ES-I3 (cell line): ENCODE measurements at regions not wholly inside any gene's neighbourhood (a gene's known extent, or its start where the extent isn't known, plus 50 kb on each side); places are given as distances from the start of the nearest gene placed in this dataset.

Source experiments
- H3K36me3 ChIP-seq: 2 replicates; pipeline ENCODE4 v1.6.1; 2013; ENCODE audit warnings: mild to moderate bottlenecking, low read length, control low read depth, moderate library complexity; ENCODE audit not compliant: insufficient read depth
- H3K4me1 ChIP-seq: 2 replicates; pipeline ENCODE4 v1.6.1; 2013; ENCODE audit warnings: mild to moderate bottlenecking, control low read depth, low read length; ENCODE audit not compliant: insufficient read depth
- H3K9ac ChIP-seq: 2 replicates; pipeline ENCODE4 v1.6.1; 2013; ENCODE audit warnings: low read depth, mild to moderate bottlenecking, low read length, moderate library complexity
- H3K9me3 ChIP-seq: 2 replicates; pipeline ENCODE4 v1.6.1; 2013; ENCODE audit warnings: mild to moderate bottlenecking, low read length, moderate library complexity; ENCODE audit not compliant: control insufficient read depth, insufficient read depth

- Histone ChIP-seq H3K9me3 (no peaks in the 10 kb centered on the region), H3K36me3 (no peaks in the 10 kb centered on the region), H3K9ac (no peak overlapping the region), H3K4me1 (no peaks in the 10 kb centered on the region)
Observed at GRCh38 chr15:93861956-93862741, 369.2 kb upstream of the MCTP2 start.

DNA sequence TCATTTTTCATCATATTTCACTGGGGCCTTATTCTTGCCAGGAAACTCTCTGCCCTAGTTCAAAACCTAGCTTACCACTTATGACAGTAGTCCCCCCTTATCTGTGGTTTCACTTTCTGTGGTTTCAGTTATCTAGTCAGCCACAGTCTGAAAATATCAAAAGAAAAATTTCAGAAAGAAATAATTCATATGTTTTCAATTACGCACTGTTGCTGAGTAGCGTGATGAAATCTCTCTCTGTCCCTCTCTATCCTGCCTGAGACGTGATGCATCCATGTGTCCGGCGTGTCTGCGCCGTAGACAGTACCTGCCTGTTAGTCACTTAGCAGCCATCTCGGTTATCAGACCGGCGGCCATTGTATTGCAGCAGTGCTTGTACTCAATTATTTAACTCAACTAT lies 369.9 kb upstream of the MCTP2 start:
- H3K9ac ChIP-seq, result no peak overlapping the region
- no peaks in the 10 kb centered on the region for H3K36me3 ChIP-seq

GRCh38 chr15:93860701-93861100 lies 370.7 kb upstream of the MCTP2 start:
- Histone ChIP-seq H3K9ac (no peak overlapping the region), H3K9me3 (no peaks in the 10 kb centered on the region), H3K4me1 (no peaks in the 10 kb centered on the region), H3K36me3 (no peaks in the 10 kb centered on the region)

More for the DNA sequence above, 369.9 kb upstream of the MCTP2 start:
- H3K4me1 ChIP-seq, result no peaks in the 10 kb centered on the region
- no peaks in the 10 kb centered on the region for H3K9me3 ChIP-seq

- no peaks in the 10 kb centered on the region for H3K9me3 ChIP-seq
- no peaks in the 10 kb centered on the region for H3K36me3 ChIP-seq
- H3K9ac ChIP-seq, result no peak overlapping the region
Observed at GRCh38 chr15:93859176-93859575, 372.2 kb upstream of the MCTP2 start.

DNA sequence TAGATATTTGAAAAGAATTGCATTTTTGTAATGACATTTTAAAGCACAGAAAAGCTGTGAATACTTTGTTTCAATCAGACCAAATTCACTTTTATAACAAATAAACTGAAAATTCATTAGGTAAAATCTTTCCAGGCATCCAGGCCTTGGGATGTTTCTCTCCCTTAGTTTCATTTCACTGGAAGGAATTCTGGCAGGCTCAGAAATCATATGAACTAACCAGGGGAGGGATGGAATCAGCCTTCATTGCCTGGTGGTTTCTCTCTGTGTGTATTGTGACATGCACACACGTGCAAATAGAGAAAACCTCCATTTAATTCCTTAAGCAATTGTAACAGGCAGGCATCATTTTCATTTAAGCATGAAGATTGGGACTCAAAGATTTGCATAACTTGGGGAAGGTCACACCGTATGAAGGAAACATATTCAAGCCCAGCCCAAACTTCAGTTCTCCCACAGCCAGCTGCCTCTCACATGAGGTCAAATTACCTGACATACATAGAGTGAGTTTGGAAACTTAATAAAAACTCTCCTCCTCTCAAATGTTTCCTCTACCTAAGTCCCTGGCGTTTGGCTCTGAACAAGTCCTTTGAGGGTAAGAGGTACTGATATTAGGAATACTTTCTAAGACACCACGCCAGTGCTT lies 376.1 kb upstream of the MCTP2 start:
- no peaks in the 10 kb centered on the region for H3K9me3 ChIP-seq
- no peaks in the 10 kb centered on the region; the same call in 1 of the 2 replicates for H3K36me3 ChIP-seq
- H3K4me1 ChIP-seq, result no peaks in the 10 kb centered on the region
- H3K9ac ChIP-seq, result no peak overlapping the region

More at GRCh38 chr15:93859176-93859575, 372.2 kb upstream of the MCTP2 start:
- H3K4me1 ChIP-seq, result no peaks in the 10 kb centered on the region

DNA sequence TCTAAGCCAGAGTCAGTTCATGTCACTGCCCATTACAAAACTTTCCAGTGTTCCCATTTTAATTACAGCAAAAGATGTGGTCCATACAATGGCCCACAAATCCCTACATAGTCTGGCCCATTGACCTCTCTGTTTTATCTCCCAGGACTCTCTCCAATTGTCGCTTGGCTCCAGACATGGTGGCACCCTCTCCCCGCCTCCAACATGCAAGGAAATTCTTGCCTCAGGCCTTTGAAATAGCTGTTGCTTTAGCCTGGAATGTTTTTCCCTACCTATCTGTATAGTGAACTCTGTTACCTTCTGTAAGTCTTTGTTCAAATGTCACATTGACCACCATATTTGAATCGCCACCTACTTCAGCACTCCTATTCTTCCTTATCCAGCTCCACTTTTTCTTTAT lies 377.3 kb upstream of the MCTP2 start:
- Histone ChIP-seq H3K4me1 (0 out of 2 replicates have a peak, but pooled peaks cover 5% of the 10 kb centered on the region), H3K9me3 (no peaks in the 10 kb centered on the region), H3K36me3 (no peaks in the 10 kb centered on the region; the same call in 1 of the 2 replicates), H3K9ac (no peak overlapping the region)

DNA sequence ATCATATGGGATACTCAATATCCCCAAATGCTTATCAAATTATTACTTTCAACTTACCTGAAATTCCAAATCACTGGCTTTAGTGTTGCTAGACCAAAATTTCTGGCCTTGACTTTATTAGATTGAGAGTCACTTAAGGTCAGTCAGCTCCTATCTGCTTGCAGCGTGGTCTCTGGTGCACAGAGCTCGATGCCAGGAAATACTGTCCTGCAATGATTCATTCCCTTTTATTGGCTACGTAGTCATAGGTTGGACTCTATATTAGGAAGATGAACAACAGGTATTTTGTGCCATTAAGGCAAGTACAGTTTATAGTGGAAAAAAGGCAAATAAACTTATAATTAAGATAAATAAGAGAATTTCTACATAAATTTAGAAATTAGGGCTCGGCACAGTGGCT lies 378.6 kb upstream of the MCTP2 start:
- 0 out of 2 replicates have a peak, but pooled peaks cover 5% of the 10 kb centered on the region for H3K4me1 ChIP-seq
- no peaks in the 10 kb centered on the region; the same call in 1 of the 2 replicates for H3K36me3 ChIP-seq
- no peak overlapping the region for H3K9ac ChIP-seq
- H3K9me3 ChIP-seq, result no peaks in the 10 kb centered on the region

- Histone ChIP-seq H3K36me3 (no peaks in the 10 kb centered on the region; the same call in 1 of the 2 replicates), H3K9me3 (no peaks in the 10 kb centered on the region), H3K9ac (no peak overlapping the region)
Observed at GRCh38 chr15:93848490-93848889, 382.9 kb upstream of the MCTP2 start.

DNA sequence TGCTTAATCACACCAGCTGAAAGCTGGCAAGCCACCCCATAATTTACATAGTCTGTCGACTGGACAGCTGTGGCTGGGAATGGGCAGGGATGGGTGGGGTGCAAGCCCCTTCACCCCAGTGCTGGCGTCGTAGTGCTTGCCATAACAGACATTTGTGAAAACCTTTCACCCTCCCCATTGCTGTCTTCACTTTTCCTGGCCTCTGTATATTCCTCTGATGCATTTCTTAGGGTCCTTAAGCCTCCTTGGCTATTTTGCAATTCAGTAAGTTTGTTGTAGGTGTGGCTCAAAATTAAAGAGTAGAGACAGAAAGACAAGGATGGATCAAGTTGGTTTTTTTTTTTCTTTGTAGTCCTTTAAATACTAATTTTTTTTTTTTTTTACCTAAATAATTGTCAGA lies 383.3 kb upstream of the MCTP2 start:
- 0 out of 2 replicates have a peak, but pooled peaks cover 5% of the 10 kb centered on the region for H3K4me1 ChIP-seq

More at GRCh38 chr15:93848490-93848889, 382.9 kb upstream of the MCTP2 start:
- H3K4me1 ChIP-seq, result 0 out of 2 replicates have a peak, but pooled peaks cover 5% of the 10 kb centered on the region

DNA sequence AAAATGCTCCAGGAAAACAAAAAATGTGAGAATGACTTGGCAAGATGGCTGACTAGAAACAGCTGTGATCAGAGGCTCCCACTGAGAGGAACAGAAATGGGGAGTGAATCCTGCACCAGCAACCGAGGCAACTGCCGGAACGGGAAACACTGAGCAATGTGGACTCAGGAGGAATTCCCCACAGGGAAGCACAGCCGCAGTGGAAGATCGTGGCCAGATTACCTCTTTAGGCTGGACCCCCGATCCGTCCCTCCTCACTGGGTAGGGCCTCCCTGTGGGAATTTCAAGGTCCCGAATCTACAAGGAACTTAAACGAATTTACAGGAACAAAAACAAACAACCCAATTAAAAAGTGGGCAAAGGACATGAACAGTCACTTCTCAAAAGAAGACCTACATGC lies 385.2 kb upstream of the MCTP2 start:
- no peaks in the 10 kb centered on the region for H3K9me3 ChIP-seq
- no peaks in the 10 kb centered on the region; the same call in 1 of the 2 replicates for H3K36me3 ChIP-seq
- no peak overlapping the region for H3K9ac ChIP-seq
- H3K4me1 ChIP-seq, result 0 out of 2 replicates have a peak, but pooled peaks cover 5% of the 10 kb centered on the region

More for the DNA sequence above, 383.3 kb upstream of the MCTP2 start:
- no peaks in the 10 kb centered on the region for H3K9me3 ChIP-seq
- H3K9ac ChIP-seq, result no peak overlapping the region
- H3K36me3 ChIP-seq, result no peaks in the 10 kb centered on the region; the same call in 1 of the 2 replicates

GRCh38 chr15:93837450-93837849 lies 393.9 kb upstream of the MCTP2 start:
- H3K36me3 ChIP-seq, result no peaks in the 10 kb centered on the region
- H3K9me3 ChIP-seq, result no peaks in the 10 kb centered on the region
- peaks cover 6% of the 10 kb centered on the region; the same call in 1 of the 2 replicates for H3K4me1 ChIP-seq
- H3K9ac ChIP-seq, result no peak overlapping the region

DNA sequence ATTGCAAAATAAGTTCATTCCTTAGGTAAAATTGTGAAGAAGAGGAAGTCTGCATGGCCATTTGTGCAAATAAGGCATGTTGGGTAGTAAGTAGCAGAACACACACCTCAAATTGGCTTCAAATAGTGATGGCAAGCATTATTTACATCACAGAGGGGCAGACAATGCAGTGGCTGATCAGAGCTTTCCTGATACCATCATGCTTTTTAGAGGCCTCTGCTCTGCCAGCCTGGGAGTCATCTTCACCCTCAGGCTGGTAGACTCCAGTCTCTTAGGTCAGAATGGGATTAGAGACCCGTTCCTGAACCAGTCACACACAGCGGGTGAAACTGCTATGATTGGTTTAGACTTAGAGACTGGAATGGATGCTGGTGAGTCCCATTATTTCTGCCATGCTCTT lies 396.0 kb upstream of the MCTP2 start:
- Histone ChIP-seq H3K9ac (no peak overlapping the region), H3K9me3 (no peaks in the 10 kb centered on the region), H3K36me3 (no peaks in the 10 kb centered on the region), H3K4me1 (peaks cover 6% of the 10 kb centered on the region; the same call in 1 of the 2 replicates)

GRCh38 chr15:93831641-93832040 lies 399.7 kb upstream of the MCTP2 start:
- H3K9ac ChIP-seq, result no peak overlapping the region
- no peaks in the 10 kb centered on the region for H3K36me3 ChIP-seq
- no peaks in the 10 kb centered on the region for H3K9me3 ChIP-seq
- H3K4me1 ChIP-seq, result peaks cover 7% of the 10 kb centered on the region

- Histone ChIP-seq H3K36me3 (no peaks in the 10 kb centered on the region), H3K4me1 (peaks cover 7% of the 10 kb centered on the region), H3K9ac (no peak overlapping the region), H3K9me3 (no peaks in the 10 kb centered on the region)
Observed at GRCh38 chr15:93830221-93831080, 400.9 kb upstream of the MCTP2 start.
